ENCODE measurements at regions not wholly inside any gene's neighbourhood (a gene's known extent, or its start where the extent isn't known, plus 50 kb on each side); places are given as distances from the start of the nearest gene placed in this dataset.

DNA sequence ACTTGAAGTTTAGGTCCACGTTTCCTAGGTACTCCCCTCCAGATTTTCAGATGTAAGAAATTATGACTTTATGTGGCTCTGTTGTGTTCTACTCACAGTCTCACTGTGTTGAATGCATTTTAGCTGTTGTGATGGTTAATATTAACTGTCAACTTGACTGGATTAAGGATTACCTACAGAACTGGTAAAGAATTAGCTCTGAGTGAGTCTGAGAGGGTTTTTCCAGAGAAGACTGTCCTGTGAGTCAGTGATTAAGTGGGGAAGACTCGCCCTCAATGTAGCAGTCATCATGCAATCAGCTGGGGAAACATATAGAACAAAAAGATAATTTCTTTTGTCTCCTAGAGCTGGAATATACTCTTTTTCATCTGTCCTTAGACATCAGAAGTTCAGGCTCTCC is 493.4 kb downstream of the ACTRT1 start:
- Histone ChIP-seq H3K4me2 (ENCODE audit: low read depth, low read length) (no peak overlapping the region), H4K91ac (ENCODE audit: insufficient read depth, low read depth, low read length) (no peak overlapping the region), H2BK120ac (ENCODE audit: low read depth, low read length) (no peak overlapping the region), H3K56ac (ENCODE audit: extremely low read depth, insufficient read depth, low read length) (no peak overlapping the region), H3K4ac (ENCODE audit: low read depth, low read length) (no peak overlapping the region), H3K4me3 (ENCODE audit: insufficient read depth, low read depth, low read length) (no peak overlapping the region), H3K27ac (ENCODE audit: insufficient read depth, low read length) (no peak overlapping the region), H2BK20ac (ENCODE audit: low read depth, low read length) (no peak overlapping the region), H3K27me3 (ENCODE audit: control insufficient read depth, insufficient read depth, low read length) (no peaks in the 10 kb centered on the region), H4K5ac (ENCODE audit: low read depth, low read length) (no peak overlapping the region), H4K20me1 (ENCODE audit: insufficient read depth, low read length) (no peaks in the 10 kb centered on the region), H2BK5ac (ENCODE audit: low read depth, low read length, poor library complexity, severe bottlenecking) (no peak overlapping the region), H3K9me1 (ENCODE audit: insufficient read depth, low read length) (no peaks in the 10 kb centered on the region), H3K79me1 (ENCODE audit: low read depth in 1 of 2, low read length in 2 of 2) (no peaks in the 10 kb centered on the region), H2BK15ac (ENCODE audit: low read depth, low read length) (no peak overlapping the region), H3K9me3 (ENCODE audit: control insufficient read depth, insufficient read depth, low read length) (no peaks in the 10 kb centered on the region), H3K36me3 (ENCODE audit: control insufficient read depth, insufficient read depth, low read length) (no peaks in the 10 kb centered on the region), H3K18ac (ENCODE audit: low read depth, low read length) (no peak overlapping the region), H2AK5ac (ENCODE audit: low read depth, low read length) (no peak overlapping the region), H2AK9ac (replicated peaks; ENCODE audit: low read depth, low read length, poor library complexity) (no peak overlapping the region), H3K23ac (ENCODE audit: low read depth, low read length) (no peak overlapping the region), H3K4me1 (ENCODE audit: control insufficient read depth, insufficient read depth, low read length) (no peaks in the 10 kb centered on the region), H2AFZ (replicated peaks; ENCODE audit: low read length, poor library complexity) (no peak overlapping the region), H3K9ac (ENCODE audit: low read depth, low read length) (no peak overlapping the region), H4K8ac (ENCODE audit: low read depth in 2 of 2, low read length in 2 of 2) (no peak overlapping the region), H3K14ac (replicated peaks; ENCODE audit: low read depth, low read length) (no peak overlapping the region)
- intact Hi-C loops (cut with micrococcal nuclease) (no loop called here), dilution Hi-C loops (cut with HindIII; ENCODE audit: low sequenced_read_pairs, unreplicated experiment) (no loop called here), in situ Hi-C loops (cut with MboI; ENCODE audit: low sequenced_read_pairs) (no loop called here)
- ChIA-PET CTCF (no interaction called here), POLR2A (ENCODE audit: unreplicated experiment) (no interaction called here)
- DNase-seq, result no peak
- TF ChIP-seq SMC3 (IDR thresholded peaks at IDR 0.05; ENCODE audit: low read depth, low read length), result no peak
- no peak for TF ChIP-seq CHD1 (IDR thresholded peaks at IDR 0.05; ENCODE audit: low read depth, low read length)
- TF ChIP-seq RAD21 (IDR thresholded peaks at IDR 0.05; ENCODE audit: low read length), result no peak
- no peak for TF ChIP-seq CEBPB (IDR thresholded peaks at IDR 0.05; ENCODE audit: low read depth, low read length)
- TF ChIP-seq, protein P1, sequence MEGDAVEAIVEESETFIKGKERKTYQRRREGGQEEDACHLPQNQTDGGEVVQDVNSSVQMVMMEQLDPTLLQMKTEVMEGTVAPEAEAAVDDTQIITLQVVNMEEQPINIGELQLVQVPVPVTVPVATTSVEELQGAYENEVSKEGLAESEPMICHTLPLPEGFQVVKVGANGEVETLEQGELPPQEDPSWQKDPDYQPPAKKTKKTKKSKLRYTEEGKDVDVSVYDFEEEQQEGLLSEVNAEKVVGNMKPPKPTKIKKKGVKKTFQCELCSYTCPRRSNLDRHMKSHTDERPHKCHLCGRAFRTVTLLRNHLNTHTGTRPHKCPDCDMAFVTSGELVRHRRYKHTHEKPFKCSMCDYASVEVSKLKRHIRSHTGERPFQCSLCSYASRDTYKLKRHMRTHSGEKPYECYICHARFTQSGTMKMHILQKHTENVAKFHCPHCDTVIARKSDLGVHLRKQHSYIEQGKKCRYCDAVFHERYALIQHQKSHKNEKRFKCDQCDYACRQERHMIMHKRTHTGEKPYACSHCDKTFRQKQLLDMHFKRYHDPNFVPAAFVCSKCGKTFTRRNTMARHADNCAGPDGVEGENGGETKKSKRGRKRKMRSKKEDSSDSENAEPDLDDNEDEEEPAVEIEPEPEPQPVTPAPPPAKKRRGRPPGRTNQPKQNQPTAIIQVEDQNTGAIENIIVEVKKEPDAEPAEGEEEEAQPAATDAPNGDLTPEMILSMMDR (conservative IDR thresholded peaks at IDR 0.05; ENCODE audit: low read depth, low read length), result no peak
- TF ChIP-seq NFE2L2 (IDR thresholded peaks at IDR 0.05; ENCODE audit: low read depth, low read length), result no peak
- TF ChIP-seq BHLHE40 (IDR thresholded peaks at IDR 0.05; ENCODE audit: low read depth, low read length), result no peak
- TF ChIP-seq FOS (IDR thresholded peaks at IDR 0.05; ENCODE audit: low read depth, low read length), result no peak
- no peak for TF ChIP-seq ELK1 (IDR thresholded peaks at IDR 0.05; ENCODE audit: borderline replicate concordance, low read depth, low read length)
- TF ChIP-seq MXI1 (IDR thresholded peaks at IDR 0.05; ENCODE audit: borderline replicate concordance, low read depth, low read length), result no peak
- ATAC-seq (ENCODE audit: low read depth), result no peak
- no TSS peak for BruUV-seq (replicated peaks)
- no CpG with 5 or more reads among the region's 2 CpGs for WGBS, 2 experiments (ENCODE audit: extremely low coverage in 2 of 2, insufficient read length in 1 of 2)

Measured in IMR-90 (cell line).